Sigmoid colon (tissue), 4 donors: ENCODE measurements at regions not wholly inside any gene's neighbourhood (a gene's known extent, or its start where the extent isn't known, plus 50 kb on each side); places are given as distances from the start of the nearest gene placed in this dataset.

Experiments
- EP300 ChIP-seq, 4 donors: sonication (generic); formaldehyde crosslinking; IDR thresholded peaks; one replicate each; pipeline ENCODE4 v1.6.1; 2017; ENCODE audit warnings: antibody characterized with exemption in 4 of 4
- POLR2A ChIP-seq, 2 donors: fragments of 450-650 bp; IDR thresholded peaks; one replicate each; pipeline ENCODE4 v1.6.1; 2016; ENCODE audit warnings: antibody characterized with exemption in 2 of 2, mild to moderate bottlenecking in 2 of 2, moderate library complexity in 2 of 2
- POLR2AphosphoS5 ChIP-seq, 4 donors: sonication (generic); formaldehyde crosslinking; IDR thresholded peaks; one replicate each; pipeline ENCODE4 v1.6.1; 2017; ENCODE audit warnings: antibody characterized with exemption in 4 of 4
- TF ChIP-seq, protein P1 (sequence below), 4 experiments: fragments of 450-650 bp in 3 of 4; fragments of 200-600 bp in 1 of 4; IDR thresholded peaks; one replicate each; pipeline ENCODE4 v1.5.1; 2016 to 2019; ENCODE audit warnings: antibody characterized with exemption in 4 of 4, mild to moderate bottlenecking in 3 of 4, moderate library complexity in 2 of 4

DNA sequence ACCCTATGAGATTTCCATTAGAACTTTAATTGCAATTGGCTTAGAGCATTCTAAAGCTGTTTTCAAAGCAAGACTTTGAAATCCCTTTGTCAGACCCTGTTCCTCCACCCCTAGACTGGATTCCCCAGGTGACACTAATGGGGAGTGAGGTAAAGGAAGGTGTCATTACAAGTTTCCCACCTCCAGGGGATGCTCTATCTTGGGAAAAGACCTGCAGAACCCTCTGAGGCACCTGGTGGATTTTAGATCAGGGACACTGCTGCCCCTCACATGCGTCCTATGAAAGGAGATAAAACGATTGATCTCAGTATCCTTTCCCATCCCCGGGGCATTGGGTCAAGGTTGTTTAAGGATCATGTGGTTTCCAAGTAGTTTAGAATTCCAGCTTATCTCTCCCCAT, 80.3 kb upstream of the RGS4 start:
- TF ChIP-seq EP300 (IDR thresholded peaks at IDR 0.05) (no peak), POLR2AphosphoS5 (IDR thresholded peaks at IDR 0.05) (no peak), POLR2A (IDR thresholded peaks at IDR 0.05) (no peak)
- TF ChIP-seq, protein P1, sequence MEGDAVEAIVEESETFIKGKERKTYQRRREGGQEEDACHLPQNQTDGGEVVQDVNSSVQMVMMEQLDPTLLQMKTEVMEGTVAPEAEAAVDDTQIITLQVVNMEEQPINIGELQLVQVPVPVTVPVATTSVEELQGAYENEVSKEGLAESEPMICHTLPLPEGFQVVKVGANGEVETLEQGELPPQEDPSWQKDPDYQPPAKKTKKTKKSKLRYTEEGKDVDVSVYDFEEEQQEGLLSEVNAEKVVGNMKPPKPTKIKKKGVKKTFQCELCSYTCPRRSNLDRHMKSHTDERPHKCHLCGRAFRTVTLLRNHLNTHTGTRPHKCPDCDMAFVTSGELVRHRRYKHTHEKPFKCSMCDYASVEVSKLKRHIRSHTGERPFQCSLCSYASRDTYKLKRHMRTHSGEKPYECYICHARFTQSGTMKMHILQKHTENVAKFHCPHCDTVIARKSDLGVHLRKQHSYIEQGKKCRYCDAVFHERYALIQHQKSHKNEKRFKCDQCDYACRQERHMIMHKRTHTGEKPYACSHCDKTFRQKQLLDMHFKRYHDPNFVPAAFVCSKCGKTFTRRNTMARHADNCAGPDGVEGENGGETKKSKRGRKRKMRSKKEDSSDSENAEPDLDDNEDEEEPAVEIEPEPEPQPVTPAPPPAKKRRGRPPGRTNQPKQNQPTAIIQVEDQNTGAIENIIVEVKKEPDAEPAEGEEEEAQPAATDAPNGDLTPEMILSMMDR (IDR thresholded peaks at IDR 0.05): no peak
